ENCODE measurements at regions not wholly inside any gene's neighbourhood (a gene's known extent, or its start where the extent isn't known, plus 50 kb on each side); places are given as distances from the start of the nearest gene placed in this dataset.

DNA sequence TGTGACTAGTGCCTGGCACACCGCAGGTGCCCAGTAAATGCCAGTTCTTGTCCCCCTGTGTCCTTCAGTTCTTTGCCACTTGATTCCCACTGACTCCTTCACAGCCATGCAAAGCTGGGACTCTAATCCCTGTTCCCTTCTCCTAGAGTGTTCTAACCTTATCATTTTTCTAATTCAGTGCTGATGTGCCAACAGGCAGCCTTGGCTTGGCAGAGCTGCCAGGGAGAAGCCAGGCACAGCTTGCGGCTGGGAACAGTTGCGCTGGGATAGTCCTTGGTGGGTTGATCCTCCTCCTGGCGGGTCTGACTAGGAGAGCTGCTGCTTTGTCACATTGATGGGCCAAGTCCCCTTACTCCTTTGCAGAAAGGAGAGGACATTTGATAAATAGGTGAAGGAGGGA, 654.2 kb downstream of the HS3ST4 start:
- Histone ChIP-seq H2AFZ (ENCODE audit: low read length) (no peak overlapping the region), H3K9ac (ENCODE audit: insufficient read depth, low read depth, low read length) (no peak overlapping the region), H3K4me2 (ENCODE audit: low read depth, low read length) (no peak overlapping the region), H3K4me3 (replicated peaks in 1 of 3; ENCODE audit: insufficient read depth in 1 of 3, low read depth in 2 of 3, low read length in 3 of 3) (no peak overlapping the region), H4K20me1 (ENCODE audit: insufficient read depth, low read length) (no peaks in the 10 kb centered on the region), H3K79me2 (ENCODE audit: insufficient read depth, low read length) (no peaks in the 10 kb centered on the region), H3K4me1 (ENCODE audit: insufficient read depth, low read length) (no peaks in the 10 kb centered on the region), H3K27ac (ENCODE audit: extremely low read length, insufficient read depth, low read length) (no peak overlapping the region), H3K27me3 (ENCODE audit: control insufficient read depth in 1 of 2, insufficient read depth in 2 of 2, low read length in 2 of 2) (no peaks in the 10 kb centered on the region), H3K36me3 (replicated peaks in 1 of 2; ENCODE audit: control insufficient read depth in 1 of 2, insufficient read depth in 2 of 2, low read length in 2 of 2) (no peaks in the 10 kb centered on the region), H3K9me3 (ENCODE audit: low read length) (no peaks in the 10 kb centered on the region)
- ATAC-seq (no peak), FAIRE-seq (no peak), DNase-seq (ENCODE audit: low spot score) (no peak)
- BruUV-seq (replicated peaks), result no TSS peak
- 7% methylated on average over 4 of the region's 4 CpGs for WGBS (ENCODE audit: low lambda C conversion rate)
- intact Hi-C loops (cut with micrococcal nuclease; ENCODE audit: unreplicated experiment) (no loop called here), in situ Hi-C loops (cut with HindIII; ENCODE audit: extremely low pct_ligation_motif_present, low pct_unique_long_range_greater_than_20kb) (no loop called here)
- TF ChIP-seq FOXP1 (IDR thresholded peaks at IDR 0.05) (no peak), FOXP1 (CRISPR knock-in tag; IDR thresholded peaks at IDR 0.05) (no peak)
- CTCF ChIA-PET (ENCODE audit: low intra/inter-chr PET ratio, low total read pairs), result no interaction called here
- POLR2A ChIA-PET, result no interaction called here

DNA sequence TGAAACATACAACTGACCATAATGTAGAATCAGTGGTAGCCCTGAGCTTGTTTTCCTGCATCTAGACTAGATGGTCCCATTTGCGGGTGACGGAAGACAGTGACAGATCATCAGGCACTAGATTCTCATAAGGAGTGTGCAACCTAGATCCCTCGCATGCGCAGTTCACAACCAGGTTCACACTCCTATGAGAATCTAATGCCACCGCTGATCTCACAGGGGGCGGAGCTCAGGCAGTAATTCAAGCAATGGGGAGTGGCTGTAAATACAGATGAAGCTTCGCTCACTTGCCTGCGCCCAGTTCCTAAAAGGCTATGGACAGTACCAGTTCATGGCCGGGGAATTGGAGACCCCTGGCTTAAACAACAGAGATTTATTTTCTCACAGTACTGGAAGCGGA, 656.3 kb downstream of the HS3ST4 start:
- no peaks in the 10 kb centered on the region for H3K9me3 ChIP-seq (ENCODE audit: low read length)
- 63% methylated on average over 10 of the region's 10 CpGs for WGBS (ENCODE audit: low lambda C conversion rate)
- no peak for DNase-seq (ENCODE audit: low spot score)
- POLR2A ChIA-PET, result no interaction called here
- in situ Hi-C loops (cut with HindIII; ENCODE audit: extremely low pct_ligation_motif_present, low pct_unique_long_range_greater_than_20kb) (no loop called here), intact Hi-C loops (cut with micrococcal nuclease; ENCODE audit: unreplicated experiment) (no loop called here)
- no peak for TF ChIP-seq ZNF552 (CRISPR knock-in tag; IDR thresholded peaks at IDR 0.05; ENCODE audit: borderline replicate concordance)
- TF ChIP-seq ZNF766 (CRISPR knock-in tag; IDR thresholded peaks at IDR 0.05; ENCODE audit: borderline replicate concordance), result no peak
- no peak for TF ChIP-seq KDM3A (CRISPR knock-in tag; IDR thresholded peaks at IDR 0.05; ENCODE audit: low read depth)
- TF ChIP-seq, protein P1, sequence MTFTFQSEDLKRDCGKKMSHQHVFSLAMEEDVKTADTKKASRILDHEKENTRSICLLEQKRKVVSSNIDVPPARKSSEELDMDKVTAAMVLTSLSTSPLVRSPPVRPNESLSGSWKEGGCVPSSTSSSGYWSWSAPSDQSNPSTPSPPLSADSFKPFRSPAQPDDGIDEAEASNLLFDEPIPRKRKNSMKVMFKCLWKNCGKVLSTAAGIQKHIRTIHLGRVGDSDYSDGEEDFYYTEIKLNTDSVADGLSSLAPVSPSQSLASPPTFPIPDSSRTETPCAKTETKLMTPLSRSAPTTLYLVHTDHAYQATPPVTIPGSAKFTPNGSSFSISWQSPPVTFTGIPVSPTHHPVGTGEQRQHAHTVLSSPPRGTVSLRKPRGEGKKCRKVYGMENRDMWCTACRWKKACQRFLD (CRISPR knock-in tag; IDR thresholded peaks at IDR 0.05; ENCODE audit: borderline replicate concordance), result no peak
- no peak for TF ChIP-seq SIN3A (IDR thresholded peaks at IDR 0.05; ENCODE audit: borderline replicate concordance, low read depth, low read length)
- no peak for TF ChIP-seq GATAD1 (CRISPR knock-in tag; IDR thresholded peaks at IDR 0.05)
- no peak for TF ChIP-seq MAF1 (CRISPR knock-in tag; IDR thresholded peaks at IDR 0.05; ENCODE audit: borderline replicate concordance)
- no peak for TF ChIP-seq POLR2G (IDR thresholded peaks at IDR 0.05; ENCODE audit: low read depth, low read length)
- no peak for TF ChIP-seq ZNF354B (CRISPR knock-in tag; IDR thresholded peaks at IDR 0.05)
- no peak overlapping the region for H3K4me3 ChIP-seq (replicated peaks in 1 of 3; ENCODE audit: insufficient read depth in 1 of 3, low read depth in 2 of 3, low read length in 3 of 3)
- H3K79me2 ChIP-seq (ENCODE audit: insufficient read depth, low read length), result no peaks in the 10 kb centered on the region
- no peak overlapping the region for H3K27ac ChIP-seq (ENCODE audit: extremely low read length, insufficient read depth, low read length)
- no peak for FAIRE-seq
- no peaks in the 10 kb centered on the region for H3K27me3 ChIP-seq (ENCODE audit: control insufficient read depth in 1 of 2, insufficient read depth in 2 of 2, low read length in 2 of 2)
- H3K4me2 ChIP-seq (ENCODE audit: low read depth, low read length), result no peak overlapping the region
- H2AFZ ChIP-seq (ENCODE audit: low read length), result no peak overlapping the region
- H3K4me1 ChIP-seq (ENCODE audit: insufficient read depth, low read length), result no peaks in the 10 kb centered on the region
- no TSS peak for BruUV-seq (replicated peaks)
- no peak overlapping the region for H3K9ac ChIP-seq (ENCODE audit: insufficient read depth, low read depth, low read length)
- ATAC-seq, result no peak
- CTCF ChIA-PET (ENCODE audit: low intra/inter-chr PET ratio, low total read pairs), result no interaction called here
- H4K20me1 ChIP-seq (ENCODE audit: insufficient read depth, low read length), result no peaks in the 10 kb centered on the region
- H3K36me3 ChIP-seq (replicated peaks in 1 of 2; ENCODE audit: control insufficient read depth in 1 of 2, insufficient read depth in 2 of 2, low read length in 2 of 2), result no peaks in the 10 kb centered on the region

Data from HepG2 (cell line).